Lung microvascular endothelial cell (primary cell): ENCODE measurements at regions not wholly inside any gene's neighbourhood (a gene's known extent, or its start where the extent isn't known, plus 50 kb on each side); places are given as distances from the start of the nearest gene placed in this dataset.
"Not testable (repeated sequence)": the region's sequence is repeated elsewhere in the genome, so short reads cannot be mapped to it uniquely, and the experiment has no call there.

Experiments used
- DNase-seq, 2 donors: peaks; one replicate each; pipeline versions ENCODE4 v3.0.0 to v3.0.0-alpha.2; 2010; ENCODE audit warnings: low read depth in 2 of 2

GRCh38 chr11:44361813-44362212 lies 51.9 kb upstream of the ALX4 start:
- no peak for DNase-seq

GRCh38 chr11:44363116-44363515 lies 53.2 kb upstream of the ALX4 start:
- no peak for DNase-seq

GRCh38 chr11:44364596-44364995 lies 54.7 kb upstream of the ALX4 start:
- DNase-seq: no peak

- no peak for DNase-seq
Observed at GRCh38 chr11:44365616-44366015, 55.7 kb upstream of the ALX4 start.

- no peak for DNase-seq
Observed at GRCh38 chr11:44366026-44366425, 56.1 kb upstream of the ALX4 start.

- DNase-seq: no peak
Observed at GRCh38 chr11:44366741-44367140, 56.8 kb upstream of the ALX4 start.

- no peak for DNase-seq
Observed at GRCh38 chr11:44367452-44367851, 57.5 kb upstream of the ALX4 start.

GRCh38 chr11:44368886-44369285 lies 58.9 kb upstream of the ALX4 start:
- DNase-seq: no peak

- not testable (repeated sequence) for DNase-seq
Observed at GRCh38 chr11:44371042-44371441, 61.1 kb upstream of the ALX4 start.

GRCh38 chr11:44371706-44372105 lies 61.8 kb upstream of the ALX4 start:
- no peak for DNase-seq

GRCh38 chr11:44372989-44373388 lies 63.0 kb upstream of the ALX4 start:
- no peak for DNase-seq

- no peak for DNase-seq
Observed at GRCh38 chr11:44374001-44374400, 64.1 kb upstream of the ALX4 start.

GRCh38 chr11:44376423-44376822 lies 66.5 kb upstream of the ALX4 start:
- DNase-seq: no peak

- no peak for DNase-seq
Observed at GRCh38 chr11:44377121-44377520, 67.2 kb upstream of the ALX4 start.

GRCh38 chr11:44377914-44378321 lies 68.0 kb upstream of the ALX4 start:
- DNase-seq: no peak

- DNase-seq: no peak
Observed at GRCh38 chr11:44379141-44380008, 69.4 kb upstream of the ALX4 start.

- DNase-seq: no peak
Observed at GRCh38 chr11:44380009-44380313, 70.0 kb upstream of the ALX4 start.

- no peak for DNase-seq
Observed at GRCh38 chr11:44380820-44381219, 70.9 kb upstream of the ALX4 start.

- DNase-seq: no peak
Observed at GRCh38 chr11:44381261-44381660, 71.3 kb upstream of the ALX4 start.

GRCh38 chr11:44382118-44382517 lies 72.2 kb upstream of the ALX4 start:
- DNase-seq: no peak

GRCh38 chr11:44382656-44383240 lies 72.8 kb upstream of the ALX4 start:
- DNase-seq: no peak

GRCh38 chr11:44383246-44383645 lies 73.3 kb upstream of the ALX4 start:
- DNase-seq: no peak

- DNase-seq: no peak
Observed at GRCh38 chr11:44387415-44387814, 77.5 kb upstream of the ALX4 start.
